HG02623 (cell line): ENCODE measurements at regions not wholly inside any gene's neighbourhood (a gene's known extent, or its start where the extent isn't known, plus 50 kb on each side); places are given as distances from the start of the nearest gene placed in this dataset.
"Not testable (repeated sequence)": the region's sequence is repeated elsewhere in the genome, so short reads cannot be mapped to it uniquely, and the experiment has no call there.

ENCODE experiments used
- ATAC-seq: cut with Tn5 transposase; IDR thresholded peaks from one replicate; pipeline ENCODE4 v1.9.1; 2021; ENCODE audit warnings: moderate library complexity; ENCODE audit not compliant: unreplicated experiment

DNA sequence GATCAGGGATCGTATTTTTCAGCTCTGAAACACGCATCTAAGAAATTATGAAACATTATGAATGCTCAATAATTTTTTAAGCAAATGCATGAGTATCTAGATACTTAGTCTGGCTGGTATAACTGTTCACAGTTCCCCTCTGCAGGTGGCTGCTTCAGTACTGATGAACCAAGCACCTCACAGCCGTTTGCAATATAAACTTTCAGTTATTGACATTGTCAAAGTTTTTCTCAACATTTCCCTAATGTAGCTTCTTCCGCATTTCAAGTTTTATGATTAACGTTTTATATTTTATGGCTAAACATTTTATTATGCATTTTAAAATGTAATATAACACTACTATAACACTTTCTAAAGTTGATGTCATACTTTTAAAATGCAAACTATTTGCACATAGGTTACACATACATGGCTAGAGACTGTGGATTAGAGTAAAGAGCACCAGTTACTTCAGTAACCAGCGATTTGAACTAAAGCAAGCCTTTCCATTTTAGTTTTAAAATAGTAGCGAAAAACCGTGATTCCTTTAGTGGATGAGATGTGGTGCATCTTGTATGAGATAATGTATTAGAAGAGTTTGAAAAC, 495.4 kb downstream of the XIRP2 start:
- no peak for ATAC-seq

DNA sequence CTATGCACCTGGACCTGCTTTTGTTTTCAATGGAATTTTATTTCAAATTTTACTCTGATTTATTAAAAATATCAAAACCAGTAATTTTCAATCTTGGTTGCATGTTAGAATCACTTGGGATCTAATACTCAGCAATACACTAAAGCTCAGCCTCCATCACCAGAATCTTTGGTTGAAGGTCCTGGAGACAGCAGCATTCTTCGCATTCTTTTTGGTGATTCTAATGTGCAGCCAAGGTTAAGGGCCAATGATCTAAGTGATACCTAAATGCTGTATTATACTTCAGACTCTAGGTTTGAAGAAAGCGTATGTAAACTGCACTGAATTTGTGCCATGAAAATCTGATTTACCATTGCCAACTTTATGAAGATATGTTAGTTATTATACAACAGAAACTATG, 493.1 kb downstream of the XIRP2 start:
- ATAC-seq: no peak

- no peak for ATAC-seq
These were observed 492.3 kb downstream of the XIRP2 start for GRCh38 chr2:167380555-167380954.

DNA sequence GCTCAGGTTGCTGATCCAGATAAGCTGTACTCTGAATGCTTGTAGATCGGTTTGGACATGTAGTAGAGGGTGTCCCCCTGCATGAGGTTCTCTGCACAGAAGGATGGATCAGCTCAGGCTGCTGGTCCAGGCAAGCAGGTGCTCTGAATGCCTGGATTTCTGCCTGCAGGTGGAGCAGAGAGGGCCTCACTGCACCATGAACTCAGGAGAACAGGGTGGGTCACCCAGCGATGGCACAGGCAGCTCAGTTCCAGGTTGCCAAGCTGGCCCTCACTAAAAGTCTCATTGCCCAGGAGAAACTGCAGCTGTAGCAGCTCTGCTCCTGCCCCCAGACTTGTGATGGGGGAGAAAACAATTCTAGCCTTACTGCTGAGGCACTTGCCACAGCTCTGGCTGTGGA, 491.8 kb downstream of the XIRP2 start:
- no peak for ATAC-seq

- ATAC-seq: no peak
These were observed 480.8 kb downstream of the XIRP2 start for GRCh38 chr2:167369083-167369482.

DNA sequence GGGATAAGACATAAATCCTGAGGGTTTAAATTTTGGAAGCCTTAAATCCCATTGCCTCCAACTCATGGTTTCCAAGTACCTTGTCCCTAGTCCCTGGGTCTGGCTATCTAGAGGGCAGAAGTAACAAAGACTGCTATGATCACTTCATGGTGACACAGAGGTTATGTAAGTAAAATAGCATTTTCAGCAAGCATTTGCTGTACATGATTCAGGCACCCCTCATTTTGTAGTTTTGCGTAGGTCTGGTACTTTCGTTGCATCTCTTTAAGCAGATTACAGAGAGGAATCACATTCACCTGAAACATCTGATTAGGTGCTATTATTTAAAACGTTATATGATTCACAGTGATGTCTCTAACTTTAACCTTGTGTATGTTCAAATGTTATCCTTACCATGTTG, 480.1 kb downstream of the XIRP2 start:
- ATAC-seq: no peak

DNA sequence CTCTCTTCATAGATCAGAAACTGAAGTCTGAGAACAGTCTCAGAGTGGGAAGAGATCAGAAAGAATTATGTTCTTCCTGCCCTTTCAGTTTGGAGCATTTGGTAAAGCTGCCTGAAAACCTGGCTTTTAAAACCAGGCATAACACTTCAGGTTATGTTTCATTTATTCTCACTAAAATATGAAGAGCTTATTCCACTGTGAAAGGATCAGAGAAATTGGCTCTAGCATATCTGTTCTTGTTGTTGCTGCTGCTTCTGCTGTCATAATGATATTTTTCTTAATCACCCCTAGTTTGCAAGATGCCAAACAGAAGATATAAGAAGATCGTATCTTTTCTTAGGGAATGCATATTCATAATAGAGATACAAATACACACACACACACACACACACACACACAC, 476.9 kb downstream of the XIRP2 start:
- ATAC-seq: no peak

DNA sequence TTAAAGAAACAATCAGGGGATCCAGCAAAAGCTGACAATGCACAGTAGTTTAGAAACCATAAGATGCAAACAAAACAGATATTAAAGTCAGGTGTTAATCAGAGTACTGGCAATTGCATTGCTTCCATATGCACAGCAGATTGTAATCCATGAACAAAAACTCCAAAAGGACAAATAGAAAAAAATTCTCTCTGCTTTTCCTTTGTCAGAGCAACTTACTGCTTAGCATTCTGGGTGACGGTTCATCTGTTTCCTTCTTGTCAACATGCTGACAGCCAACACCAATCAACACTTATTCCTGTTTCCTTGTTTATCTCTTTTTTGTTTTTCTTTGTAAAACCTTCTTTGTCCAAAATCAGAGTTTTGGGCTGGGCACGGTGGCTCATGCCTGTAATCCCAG, 473.1 kb downstream of the XIRP2 start:
- no peak for ATAC-seq

DNA sequence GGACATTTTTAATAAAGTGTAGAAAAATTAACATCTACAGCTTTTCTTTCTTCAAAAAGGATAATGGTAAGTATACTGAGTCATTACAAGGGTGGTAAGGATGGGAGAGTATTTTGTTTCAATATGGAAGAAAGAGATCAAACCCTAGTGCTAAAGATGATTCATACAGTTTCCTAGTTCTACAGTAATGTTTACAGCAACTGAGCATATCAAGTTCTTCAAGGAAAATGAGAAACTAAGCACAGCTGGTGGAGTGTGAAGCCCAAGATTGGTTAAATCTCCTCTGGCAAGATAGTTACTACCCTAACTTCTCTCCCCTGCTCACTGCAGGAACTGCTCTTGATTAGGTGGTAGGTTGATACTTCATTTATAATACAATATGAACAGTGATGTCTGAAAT, 467.5 kb downstream of the XIRP2 start:
- ATAC-seq: no peak

DNA sequence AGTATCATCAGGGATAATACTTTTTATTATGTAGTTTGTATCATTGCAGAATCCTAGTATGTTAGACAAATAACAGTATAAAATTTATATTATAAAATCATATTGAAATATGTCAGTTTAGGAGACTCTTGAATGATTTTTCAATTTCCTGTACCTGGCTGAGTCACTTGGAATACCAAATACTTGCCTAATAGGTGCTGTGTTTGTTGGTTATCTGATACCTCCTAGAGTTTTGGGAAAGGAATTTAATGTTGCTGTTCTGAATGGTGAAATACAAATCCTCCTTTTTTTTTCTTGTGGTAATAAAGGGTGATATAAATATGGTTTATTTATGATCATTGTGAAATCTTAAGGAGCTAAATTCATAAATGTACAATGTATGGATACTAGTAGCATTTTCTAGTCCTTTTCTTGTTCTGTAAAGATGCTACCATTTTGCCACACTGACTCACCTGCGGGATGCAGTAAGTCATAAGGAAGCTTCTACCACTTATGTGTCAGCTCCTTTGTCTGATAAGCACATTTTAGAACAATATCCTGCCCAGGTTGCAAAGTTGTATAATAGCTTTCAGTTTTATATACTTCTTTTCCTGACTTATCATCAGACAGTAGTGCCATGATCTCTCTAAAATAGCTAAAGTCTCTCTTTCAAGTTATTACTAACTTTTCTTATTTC, 465.5 kb downstream of the XIRP2 start:
- ATAC-seq: no peak

GRCh38 chr2:167345559-167345958, 457.3 kb downstream of the XIRP2 start:
- ATAC-seq: no peak

- no peak for ATAC-seq
These were observed 454.5 kb downstream of the XIRP2 start for GRCh38 chr2:167342769-167343168.

DNA sequence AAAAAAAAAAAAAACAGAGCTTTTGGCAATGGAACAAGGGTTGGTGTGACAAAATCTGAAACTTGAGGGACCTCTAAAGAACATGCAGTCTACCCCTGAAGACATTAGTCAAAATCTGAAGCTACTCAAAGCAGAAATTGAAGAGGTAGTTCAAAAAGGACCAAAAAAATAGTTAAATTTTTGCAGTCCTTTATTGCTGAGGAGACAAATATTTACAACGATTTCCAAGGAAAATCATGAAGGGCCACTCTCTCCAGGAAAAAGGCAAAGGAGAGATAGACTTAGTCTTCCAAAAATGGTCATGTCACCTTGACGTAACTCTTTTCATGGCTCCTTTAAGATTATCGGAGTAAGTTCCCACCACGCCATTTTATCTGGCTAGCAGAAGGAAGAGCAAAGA, 452.0 kb downstream of the XIRP2 start:
- ATAC-seq: no peak

GRCh38 chr2:167336213-167336612, 447.9 kb downstream of the XIRP2 start:
- no peak for ATAC-seq

DNA sequence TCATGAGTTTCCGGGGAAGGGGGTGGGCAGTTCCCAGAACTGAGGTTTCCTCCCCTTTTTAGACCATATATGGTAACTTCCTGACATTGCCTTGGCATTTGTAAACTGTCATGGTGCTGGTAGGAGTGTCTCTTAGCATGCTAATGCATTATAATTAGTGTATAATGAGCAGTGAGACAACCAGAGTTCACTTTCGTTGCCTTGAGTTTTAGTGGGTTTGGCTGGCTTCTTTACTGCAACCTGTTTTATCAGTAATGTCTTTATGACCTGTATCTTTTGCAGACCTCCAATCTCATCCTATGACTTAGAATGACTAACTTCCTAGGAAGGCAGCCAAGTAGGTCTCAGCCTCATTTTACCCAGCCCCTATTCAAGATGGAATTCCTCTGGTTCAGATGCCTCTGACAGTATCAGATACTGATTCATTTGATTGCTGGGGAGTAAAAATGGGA, 447.3 kb downstream of the XIRP2 start:
- no peak for ATAC-seq

- ATAC-seq: no peak
These were observed 446.0 kb downstream of the XIRP2 start for GRCh38 chr2:167334146-167334742.

DNA sequence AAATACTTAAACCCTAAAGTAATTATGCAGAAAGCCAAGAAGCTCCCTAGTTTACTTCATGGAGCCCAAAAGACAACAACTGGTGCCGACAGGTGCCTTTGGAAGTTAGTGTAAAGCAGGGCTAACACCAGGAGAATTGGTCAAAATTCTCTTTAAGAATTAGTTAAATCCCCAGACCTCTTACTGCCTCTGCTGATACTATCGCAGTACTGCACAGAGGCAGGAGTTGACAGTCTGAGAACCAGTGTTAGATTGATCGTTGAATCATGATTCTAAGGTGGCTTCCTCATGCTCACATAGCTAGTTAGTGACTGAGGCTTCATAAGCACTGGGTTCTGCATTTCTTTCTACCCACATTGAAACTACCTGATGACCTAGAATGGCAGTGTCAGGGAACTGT, 445.0 kb downstream of the XIRP2 start:
- no peak for ATAC-seq

DNA sequence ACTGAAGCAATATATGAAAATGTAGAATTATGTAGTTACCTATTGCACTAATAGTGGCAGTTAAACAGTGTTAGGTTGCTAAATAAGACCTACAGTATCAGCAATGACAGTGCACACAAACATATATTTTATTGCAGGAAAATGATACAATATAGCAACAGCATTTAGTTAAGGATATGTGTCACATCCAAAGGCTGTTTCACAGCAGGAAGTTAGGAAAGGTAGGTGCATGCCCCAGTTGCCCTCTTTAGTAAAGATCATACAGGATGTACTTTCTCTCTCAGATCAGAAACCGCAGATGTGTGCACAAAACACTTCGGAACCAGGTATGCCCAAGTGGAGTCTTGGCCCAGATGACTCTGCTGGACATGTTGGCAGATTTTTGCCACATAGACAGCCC, 444.1 kb downstream of the XIRP2 start:
- no peak for ATAC-seq

- ATAC-seq: peak; percentile 58
These were observed 443.5 kb downstream of the XIRP2 start for GRCh38 chr2:167331636-167332232.

DNA sequence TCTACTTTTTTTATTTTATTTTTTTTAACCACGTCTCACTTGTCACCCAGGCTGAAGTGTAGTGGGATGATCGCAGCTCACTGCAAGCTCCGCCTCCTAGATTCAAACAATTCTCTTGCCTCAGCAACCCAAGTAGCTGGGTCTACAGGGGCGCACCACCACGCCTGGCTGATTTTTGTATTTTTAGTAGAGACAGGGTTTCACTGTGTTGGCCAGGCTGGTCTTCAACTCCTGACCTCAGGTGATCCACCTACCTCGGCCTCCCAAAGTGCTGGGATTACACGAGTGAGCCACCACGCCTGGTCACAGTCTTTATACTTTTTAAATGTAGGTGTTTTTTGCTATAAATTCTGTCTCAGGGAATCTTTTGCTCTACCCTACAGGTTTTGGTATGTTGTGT, 440.5 kb downstream of the XIRP2 start:
- not testable (repeated sequence) for ATAC-seq

- ATAC-seq: no peak
These were observed 434.5 kb downstream of the XIRP2 start for GRCh38 chr2:167322795-167323194.

DNA sequence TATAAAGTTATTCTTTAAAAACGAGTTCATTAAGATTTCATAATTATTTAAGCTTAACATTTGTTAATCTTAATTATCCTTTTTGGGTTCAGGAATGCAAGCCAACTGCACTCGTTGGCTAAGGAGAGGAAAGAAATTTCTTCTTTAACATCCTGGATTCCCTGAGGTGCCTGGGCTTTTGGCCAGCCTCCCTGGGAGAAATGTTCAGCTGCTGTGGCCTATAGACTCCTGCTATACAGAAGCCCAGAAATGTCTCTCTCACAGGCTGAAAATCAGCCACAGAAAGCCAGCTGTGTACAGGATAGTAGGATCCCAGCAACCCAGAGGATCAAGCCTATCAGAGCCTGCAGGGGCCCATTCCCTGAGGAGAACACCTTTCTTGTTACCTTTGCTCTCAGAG, 430.3 kb downstream of the XIRP2 start:
- ATAC-seq: no peak
